Sigmoid colon (tissue), 6 donors: ENCODE measurements at regions not wholly inside any gene's neighbourhood (a gene's known extent, or its start where the extent isn't known, plus 50 kb on each side); places are given as distances from the start of the nearest gene placed in this dataset.

Source experiments
- DNase-seq: peaks from one replicate; pipeline ENCODE4 v3.0.0-alpha.2; 2019
- H3K27ac ChIP-seq, 4 donors: fragments of 200-600 bp; sonication (generic); one replicate each; pipeline ENCODE4 v1.5.1; 2016 to 2019; ENCODE audit warnings: mild to moderate bottlenecking in 1 of 4
- H3K27me3 ChIP-seq, 3 donors: fragments of 200-600 bp; sonication (generic); one replicate each; pipeline ENCODE4 v1.5.1; 2019; ENCODE audit warnings: mild to moderate bottlenecking in 1 of 3
- H3K36me3 ChIP-seq, 4 donors: fragments of 200-600 bp; sonication (generic); one replicate each; pipeline ENCODE4 v1.5.1; 2016 to 2019
- H3K4me1 ChIP-seq, 4 donors: fragments of 200-600 bp; sonication (generic); one replicate each; pipeline ENCODE4 v1.5.1; 2017 to 2019
- H3K4me3 ChIP-seq, 4 donors: fragments of 200-600 bp; sonication (generic); one replicate each; pipeline ENCODE4 v1.5.1; 2017 to 2019; ENCODE audit warnings: mild to moderate bottlenecking in 2 of 4, moderate library complexity in 1 of 4
- H3K9me3 ChIP-seq, 4 donors: fragments of 200-600 bp in 3 of 4; sonication (generic) in 3 of 4; one replicate each; pipeline versions ENCODE4 v1.5.1 to v1.6.1; 2013 to 2019
- EP300 ChIP-seq, 4 donors: sonication (generic); formaldehyde crosslinking; IDR thresholded peaks; one replicate each; pipeline ENCODE4 v1.6.1; 2017; ENCODE audit warnings: antibody characterized with exemption in 4 of 4
- POLR2A ChIP-seq, 2 donors: fragments of 450-650 bp; IDR thresholded peaks; one replicate each; pipeline ENCODE4 v1.6.1; 2016; ENCODE audit warnings: antibody characterized with exemption in 2 of 2, mild to moderate bottlenecking in 2 of 2, moderate library complexity in 2 of 2
- POLR2AphosphoS5 ChIP-seq, 4 donors: sonication (generic); formaldehyde crosslinking; IDR thresholded peaks; one replicate each; pipeline ENCODE4 v1.6.1; 2017; ENCODE audit warnings: antibody characterized with exemption in 4 of 4
- whole genome bisulfite sequencing, 2 donors: extraction: QIAGEN DNeasy Blood & Tissue Kit; methylation state at CpG; one replicate each; pipeline ENCODE4 v1.1.7; 2013; 5-methylcytosine and 5-hydroxymethylcytosine counted together
- intact Hi-C: fragments of 100-400 bp; cut with DNase I; formaldehyde crosslinking; loops from one replicate; pipeline ENCODE4 v1.15.1; 2023
- TF ChIP-seq, protein P1 (sequence below), 4 experiments: fragments of 450-650 bp in 3 of 4; fragments of 200-600 bp in 1 of 4; IDR thresholded peaks; one replicate each; pipeline ENCODE4 v1.5.1; 2016 to 2019; ENCODE audit warnings: antibody characterized with exemption in 4 of 4, mild to moderate bottlenecking in 3 of 4, moderate library complexity in 2 of 4
- donor health status: healthy with polysubstance abuse.
- donor health status: healthy.

DNA sequence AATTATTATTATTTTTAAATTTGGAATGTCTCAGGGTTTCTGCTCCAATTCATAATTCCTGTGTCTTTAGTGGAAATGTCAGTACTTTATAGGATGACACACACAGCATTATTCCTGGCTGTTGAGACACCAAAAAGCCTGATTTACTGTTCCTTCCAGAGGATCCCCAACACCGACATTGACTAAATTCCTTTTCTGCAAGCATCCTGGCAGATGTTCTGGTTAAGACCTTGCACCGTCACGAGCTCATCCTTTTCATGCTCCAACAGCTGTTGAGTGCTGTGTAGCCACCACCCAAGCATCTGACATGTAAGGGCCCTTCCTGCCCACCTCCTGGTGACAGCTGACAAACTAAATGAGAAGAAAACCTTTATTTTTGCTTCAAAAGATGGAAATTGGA lies 284.3 kb upstream of the SULF2 start:
- Histone ChIP-seq H3K36me3 (no peaks in the 10 kb centered on the region), H3K4me3 (no peak overlapping the region), H3K27ac (no peak overlapping the region), H3K9me3 (no peaks in the 10 kb centered on the region), H3K4me1 (no peaks in the 10 kb centered on the region), H3K27me3 (no peaks in the 10 kb centered on the region)
- TF ChIP-seq POLR2A (IDR thresholded peaks at IDR 0.05) (no peak), EP300 (IDR thresholded peaks at IDR 0.05) (no peak), POLR2AphosphoS5 (IDR thresholded peaks at IDR 0.05) (no peak)
- TF ChIP-seq, protein P1, sequence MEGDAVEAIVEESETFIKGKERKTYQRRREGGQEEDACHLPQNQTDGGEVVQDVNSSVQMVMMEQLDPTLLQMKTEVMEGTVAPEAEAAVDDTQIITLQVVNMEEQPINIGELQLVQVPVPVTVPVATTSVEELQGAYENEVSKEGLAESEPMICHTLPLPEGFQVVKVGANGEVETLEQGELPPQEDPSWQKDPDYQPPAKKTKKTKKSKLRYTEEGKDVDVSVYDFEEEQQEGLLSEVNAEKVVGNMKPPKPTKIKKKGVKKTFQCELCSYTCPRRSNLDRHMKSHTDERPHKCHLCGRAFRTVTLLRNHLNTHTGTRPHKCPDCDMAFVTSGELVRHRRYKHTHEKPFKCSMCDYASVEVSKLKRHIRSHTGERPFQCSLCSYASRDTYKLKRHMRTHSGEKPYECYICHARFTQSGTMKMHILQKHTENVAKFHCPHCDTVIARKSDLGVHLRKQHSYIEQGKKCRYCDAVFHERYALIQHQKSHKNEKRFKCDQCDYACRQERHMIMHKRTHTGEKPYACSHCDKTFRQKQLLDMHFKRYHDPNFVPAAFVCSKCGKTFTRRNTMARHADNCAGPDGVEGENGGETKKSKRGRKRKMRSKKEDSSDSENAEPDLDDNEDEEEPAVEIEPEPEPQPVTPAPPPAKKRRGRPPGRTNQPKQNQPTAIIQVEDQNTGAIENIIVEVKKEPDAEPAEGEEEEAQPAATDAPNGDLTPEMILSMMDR (IDR thresholded peaks at IDR 0.05): no peak
- WGBS, 2 donors: 80 to 83% methylated on average over 3 of the region's 3 CpGs
- intact Hi-C loops: no loop called here
- DNase-seq: no peak

DNA sequence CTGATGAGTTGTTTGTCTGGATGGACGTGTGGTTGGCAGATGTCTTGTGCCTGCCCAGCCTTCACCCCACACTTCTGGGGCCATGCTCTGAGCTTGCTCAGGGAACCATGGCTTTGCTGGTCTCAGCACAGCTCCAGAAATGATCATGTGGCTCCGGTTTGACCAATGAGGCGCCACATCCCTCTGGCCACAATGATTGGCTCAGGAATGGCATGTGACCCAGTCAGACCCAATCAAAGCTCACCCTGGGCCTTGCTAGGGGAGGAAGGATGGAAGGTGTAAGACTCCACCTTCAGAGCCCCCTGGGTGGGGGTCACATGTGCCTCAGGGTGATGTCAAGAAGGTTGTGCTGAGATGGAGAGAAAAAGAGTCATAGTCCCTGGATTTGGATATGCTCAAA lies 281.6 kb upstream of the SULF2 start:
- H3K4me3 ChIP-seq: no peak overlapping the region
- H3K27me3 ChIP-seq: no peaks in the 10 kb centered on the region
- intact Hi-C loops: no loop called here
- H3K36me3 ChIP-seq: no peaks in the 10 kb centered on the region
- H3K27ac ChIP-seq: no peak overlapping the region
- no peaks in the 10 kb centered on the region for H3K9me3 ChIP-seq
- H3K4me1 ChIP-seq: peaks cover 0 to 7% (median 0%) of the 10 kb centered on the region in 4 donors
- WGBS, 2 donors: 80 to 92% methylated on average over 3 of the region's 3 CpGs
- no peak for DNase-seq
- TF ChIP-seq POLR2AphosphoS5 (IDR thresholded peaks at IDR 0.05) (no peak), EP300 (IDR thresholded peaks at IDR 0.05) (no peak), POLR2A (IDR thresholded peaks at IDR 0.05) (no peak)
- TF ChIP-seq, protein P1 (IDR thresholded peaks at IDR 0.05): no peak

DNA sequence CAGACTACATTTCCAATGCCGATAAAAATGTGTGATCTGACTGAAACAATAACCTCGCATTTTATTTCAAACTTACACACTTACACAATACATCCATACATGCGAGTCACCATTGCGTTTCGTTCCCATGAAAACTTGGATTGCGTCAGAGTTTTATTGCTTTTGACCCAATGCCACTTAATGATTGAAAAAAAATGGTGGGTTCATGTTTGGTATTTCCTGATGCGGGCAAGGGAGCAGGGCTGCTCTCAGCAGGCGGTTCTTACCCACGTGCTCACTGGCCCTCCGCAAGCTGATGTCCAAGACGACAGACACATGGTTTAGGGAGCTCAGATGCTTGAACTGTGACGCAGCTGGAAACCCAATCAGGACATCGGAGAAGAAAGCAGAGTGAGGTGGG lies 281.0 kb upstream of the SULF2 start:
- peaks cover 0 to 7% (median 0%) of the 10 kb centered on the region in 4 donors for H3K4me1 ChIP-seq
- H3K27me3 ChIP-seq: no peaks in the 10 kb centered on the region
- no peaks in the 10 kb centered on the region for H3K36me3 ChIP-seq
- TF ChIP-seq, protein P1 (IDR thresholded peaks at IDR 0.05): no peak
- TF ChIP-seq POLR2A (IDR thresholded peaks at IDR 0.05) (no peak), EP300 (IDR thresholded peaks at IDR 0.05) (no peak), POLR2AphosphoS5 (IDR thresholded peaks at IDR 0.05) (no peak)
- intact Hi-C loops: no loop called here
- H3K4me3 ChIP-seq: no peak overlapping the region
- WGBS, 2 donors: 78 to 84% methylated on average over 13 of the region's 13 CpGs
- DNase-seq: no peak
- H3K9me3 ChIP-seq: no peaks in the 10 kb centered on the region
- no peak overlapping the region for H3K27ac ChIP-seq

DNA sequence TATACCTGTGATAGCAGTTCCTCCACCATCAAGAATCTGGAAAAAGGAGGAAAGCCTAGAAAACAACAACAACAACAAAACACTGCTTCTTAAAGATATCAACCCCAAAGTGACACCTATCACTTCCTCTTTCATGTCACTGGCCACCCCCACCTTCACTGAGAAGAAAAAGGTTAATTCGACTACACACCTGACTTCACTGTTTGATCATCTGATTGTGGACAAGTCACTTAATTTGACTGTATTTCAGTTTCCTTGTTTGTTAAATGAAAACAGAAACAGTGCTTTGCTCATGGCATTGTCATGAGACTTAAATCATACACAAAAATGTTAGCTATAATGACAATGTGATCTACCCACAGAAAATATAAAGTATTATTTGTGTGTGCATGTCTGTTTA lies 280.6 kb upstream of the SULF2 start:
- TF ChIP-seq POLR2AphosphoS5 (IDR thresholded peaks at IDR 0.05) (no peak), EP300 (IDR thresholded peaks at IDR 0.05) (no peak), POLR2A (IDR thresholded peaks at IDR 0.05) (no peak)
- TF ChIP-seq, protein P1 (IDR thresholded peaks at IDR 0.05): no peak
- H3K9me3 ChIP-seq: no peaks in the 10 kb centered on the region
- no peak overlapping the region for H3K27ac ChIP-seq
- WGBS, 2 donors: 24 to 59% methylated on average over 1 of the region's 1 CpG
- intact Hi-C loops: no loop called here
- H3K36me3 ChIP-seq: no peaks in the 10 kb centered on the region
- no peaks in the 10 kb centered on the region for H3K27me3 ChIP-seq
- DNase-seq: no peak
- no peak overlapping the region for H3K4me3 ChIP-seq
- peaks cover 0 to 7% (median 0%) of the 10 kb centered on the region in 4 donors for H3K4me1 ChIP-seq

DNA sequence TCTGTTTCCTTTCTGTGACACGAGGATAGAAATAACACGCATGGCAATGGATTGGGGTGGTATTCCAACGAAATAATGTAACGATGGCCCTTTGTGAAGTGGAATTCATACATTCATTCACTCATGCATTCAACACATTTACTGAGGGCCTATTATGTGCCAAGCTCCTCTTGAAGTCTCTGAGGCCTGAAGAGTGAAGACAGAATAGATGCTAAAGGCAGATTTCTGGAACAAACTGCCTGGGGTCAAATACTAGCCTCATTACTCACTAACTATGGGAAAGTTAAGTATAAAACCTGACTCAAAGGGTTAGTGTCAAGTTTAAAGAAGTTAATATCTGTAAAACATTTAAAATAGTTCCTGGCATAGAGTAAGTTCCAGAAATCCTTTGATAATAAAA lies 279.6 kb upstream of the SULF2 start:
- intact Hi-C loops: no loop called here
- Histone ChIP-seq H3K9me3 (no peaks in the 10 kb centered on the region), H3K27ac (no peak overlapping the region), H3K4me1 (peaks cover 0 to 7% (median 0%) of the 10 kb centered on the region in 4 donors), H3K27me3 (no peaks in the 10 kb centered on the region), H3K36me3 (no peaks in the 10 kb centered on the region), H3K4me3 (no peak overlapping the region)
- TF ChIP-seq POLR2A (IDR thresholded peaks at IDR 0.05) (no peak), POLR2AphosphoS5 (IDR thresholded peaks at IDR 0.05) (no peak), EP300 (IDR thresholded peaks at IDR 0.05) (no peak)
- TF ChIP-seq, protein P1 (IDR thresholded peaks at IDR 0.05): no peak
- no peak for DNase-seq
- 87 to 93% methylated on average over 4 of the region's 4 CpGs for WGBS, 2 donors
